HEK293 (cell line): ENCODE measurements at regions not wholly inside any gene's neighbourhood (a gene's known extent, or its start where the extent isn't known, plus 50 kb on each side); places are given as distances from the start of the nearest gene placed in this dataset.

Experiments
- CTCF ChIA-PET: fragments of 350-600 bp; formaldehyde crosslinking; extraction: SDS; loops from one replicate; lab custom pipeline; 2021; ENCODE audit warnings: antibody characterized with exemption; lab: Yijun Ruan, JAX
- POLR2A ChIA-PET: fragments of 300-600 bp; formaldehyde crosslinking; extraction: SDS; loops from one replicate; lab custom pipeline; 2020; ENCODE audit warnings: antibody characterized with exemption, inconsistent platforms; lab: Yijun Ruan, JAX
- H3K27ac ChIP-seq: fragments of 200-500 bp; sonication (Bioruptor generic); 2 replicates; pipeline ENCODE4 v1.5.1; 2014; ENCODE audit warnings: low read depth, low read length, control low read depth, inconsistent platforms; ENCODE audit errors: extremely low read depth
- H3K36me3 ChIP-seq, 2 experiments: fragments of 200-500 bp in 1 of 2; sonication (Bioruptor generic) in 1 of 2; 1 replicate in 1 of 2; 2 replicates in 1 of 2; pipeline ENCODE4 v1.5.1; 2014 to 2017; ENCODE audit warnings: inconsistent platforms in 2 of 2, low read length in 2 of 2; ENCODE audit not compliant: control insufficient read depth in 2 of 2, insufficient read depth in 1 of 2
- H3K4me1 ChIP-seq: fragments of 200-500 bp; sonication (Bioruptor generic); 2 replicates; pipeline ENCODE4 v1.5.1; 2014; ENCODE audit warnings: mild to moderate bottlenecking, low read length, inconsistent platforms; ENCODE audit not compliant: control insufficient read depth, insufficient read depth
- H3K4me3 ChIP-seq: 2 replicates; pipeline ENCODE4 v1.5.1; 2011; ENCODE audit warnings: low read depth, mild to moderate bottlenecking, control low read depth, low read length, moderate library complexity
- H3K9me3 ChIP-seq: fragments of 200-500 bp; sonication (Bioruptor generic); 2 replicates; pipeline ENCODE4 v1.5.1; 2014; ENCODE audit warnings: low read depth, low read length, inconsistent platforms; ENCODE audit not compliant: control insufficient read depth, insufficient read depth
- BCL11B ChIP-seq: fragments of 450-650 bp; formaldehyde crosslinking; IDR thresholded peaks from 2 replicates; pipeline ENCODE4 v1.5.1; 2016; ENCODE audit warnings: low read depth, missing biosample characterization, missing genetic modification characterization
- KLF7 ChIP-seq: fragments of 450-650 bp; formaldehyde crosslinking; IDR thresholded peaks from 2 replicates; pipeline ENCODE4 v1.5.1; 2016; ENCODE audit warnings: missing biosample characterization, missing genetic modification characterization, borderline replicate concordance
- KLF8 ChIP-seq: fragments of 450-650 bp; formaldehyde crosslinking; IDR thresholded peaks from 2 replicates; pipeline ENCODE4 v1.5.1; 2016; ENCODE audit warnings: missing biosample characterization, missing genetic modification characterization
- MEIS1 ChIP-seq: sonication (generic); formaldehyde crosslinking; IDR thresholded peaks from 2 replicates; pipeline ENCODE4 v1.8.1; 2022; ENCODE audit warnings: missing genetic modification reagents, mild to moderate bottlenecking, borderline replicate concordance
- OVOL3 ChIP-seq: fragments of 450-650 bp; formaldehyde crosslinking; IDR thresholded peaks from 2 replicates; pipeline ENCODE4 v1.5.1; 2016; ENCODE audit warnings: missing biosample characterization, missing genetic modification characterization
- PBX3 ChIP-seq: sonication (generic); formaldehyde crosslinking; IDR thresholded peaks from 2 replicates; pipeline ENCODE4 v1.8.1; 2022; ENCODE audit warnings: mild to moderate bottlenecking, moderate library complexity, missing genetic modification reagents
- PRDM1 ChIP-seq: fragments of 450-650 bp; formaldehyde crosslinking; IDR thresholded peaks from 2 replicates; pipeline ENCODE4; 2016; ENCODE audit warnings: missing biosample characterization, missing genetic modification characterization
- ZBTB26 ChIP-seq: fragments of 450-650 bp; formaldehyde crosslinking; optimal IDR thresholded peaks from 2 replicates; pipeline ENCODE3; 2016; ENCODE audit warnings: missing biosample characterization, mild to moderate bottlenecking, missing genetic modification characterization
- ZNF140 ChIP-seq: fragments of 450-650 bp; formaldehyde crosslinking; IDR thresholded peaks from 2 replicates; pipeline ENCODE4 v1.5.1; 2016; ENCODE audit warnings: missing biosample characterization, missing genetic modification characterization
- ZNF146 ChIP-seq: fragments of 450-650 bp; formaldehyde crosslinking; IDR thresholded peaks from 2 replicates; pipeline ENCODE4 v1.5.1; 2016; ENCODE audit warnings: missing biosample characterization, missing genetic modification characterization
- ZNF175 ChIP-seq: fragments of 450-650 bp; formaldehyde crosslinking; IDR thresholded peaks from 2 replicates; pipeline ENCODE4 v1.5.1; 2016; ENCODE audit warnings: missing biosample characterization, missing genetic modification characterization
- ZNF24 ChIP-seq: fragments of 450-650 bp; formaldehyde crosslinking; IDR thresholded peaks from 2 replicates; pipeline ENCODE4 v1.5.1; 2016; ENCODE audit warnings: missing biosample characterization, missing genetic modification characterization
- ZNF266 ChIP-seq: fragments of 450-650 bp; formaldehyde crosslinking; IDR thresholded peaks from 2 replicates; pipeline ENCODE4 v1.5.1; 2016; ENCODE audit warnings: missing biosample characterization, missing genetic modification characterization, low read depth
- ZNF302 ChIP-seq: fragments of 450-650 bp; formaldehyde crosslinking; IDR thresholded peaks from 2 replicates; pipeline ENCODE4 v1.5.1; 2016; ENCODE audit warnings: missing biosample characterization, missing genetic modification characterization, low read depth
- ZNF394 ChIP-seq: fragments of 450-650 bp; formaldehyde crosslinking; IDR thresholded peaks from 2 replicates; pipeline ENCODE4 v1.5.1; 2016; ENCODE audit warnings: missing biosample characterization, missing genetic modification characterization, mild to moderate bottlenecking, moderate library complexity, borderline replicate concordance
- ZNF558 ChIP-seq: fragments of 450-650 bp; formaldehyde crosslinking; IDR thresholded peaks from 2 replicates; pipeline ENCODE4 v1.5.1; 2016; ENCODE audit warnings: missing biosample characterization, missing genetic modification characterization
- ZNF571 ChIP-seq: fragments of 450-650 bp; formaldehyde crosslinking; IDR thresholded peaks from 2 replicates; pipeline ENCODE4 v1.5.0; 2017; ENCODE audit warnings: missing biosample characterization, missing genetic modification characterization
- ZNF830 ChIP-seq: fragments of 450-650 bp; IDR thresholded peaks from 2 replicates; pipeline ENCODE4 v1.5.0; 2018; ENCODE audit warnings: missing biosample characterization, missing genetic modification characterization, low read depth, mild to moderate bottlenecking, moderate library complexity
- ZNF837 ChIP-seq: fragments of 450-650 bp; formaldehyde crosslinking; IDR thresholded peaks from 2 replicates; pipeline ENCODE4 v1.5.1; 2016; ENCODE audit warnings: missing biosample characterization, missing genetic modification characterization
- TF ChIP-seq, protein P1 (sequence below): fragments of 450-650 bp; formaldehyde crosslinking; IDR thresholded peaks from 2 replicates; pipeline ENCODE4 v1.5.1; 2016; ENCODE audit warnings: missing biosample characterization, missing genetic modification characterization
- TF ChIP-seq, protein P2 (sequence below): fragments of 450-650 bp; formaldehyde crosslinking; IDR thresholded peaks from 2 replicates; pipeline ENCODE4 v1.5.1; 2017; ENCODE audit warnings: missing biosample characterization, missing genetic modification characterization
- TF ChIP-seq, protein P3 (sequence below): fragments of 450-650 bp; IDR thresholded peaks from 2 replicates; pipeline ENCODE4 v1.5.1; 2018; ENCODE audit warnings: missing biosample characterization, missing genetic modification characterization

DNA sequence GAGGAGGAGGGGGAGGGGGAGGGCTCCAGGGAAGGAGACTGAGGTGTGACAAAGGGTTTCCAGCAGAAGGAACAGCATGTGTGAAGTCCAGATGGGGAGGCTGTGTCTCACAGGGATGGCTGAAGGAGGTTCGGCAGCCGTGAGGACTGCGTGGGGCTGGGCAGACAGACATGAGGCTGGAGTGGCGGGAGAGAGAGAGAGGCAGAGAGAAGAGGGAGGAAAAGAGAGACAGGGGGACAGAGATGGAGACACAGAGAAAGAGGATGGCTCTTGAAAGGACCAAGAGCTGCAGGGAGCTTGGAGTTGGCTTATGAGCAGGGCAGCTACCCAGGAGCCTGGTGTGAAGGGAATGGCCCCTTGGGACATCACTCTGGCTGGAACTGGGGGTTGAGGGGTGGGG lies 138.9 kb upstream of the ASB18 start (continued):
- TF ChIP-seq OVOL3 (tag by site-specific recombination) (no peak), ZNF830 (tag by site-specific recombination) (no peak), ZNF146 (tag by site-specific recombination) (no peak)

- Histone ChIP-seq H3K4me3 (no peak overlapping the region), H3K9me3 (no peaks in the 10 kb centered on the region), H3K4me1 (no peaks in the 10 kb centered on the region), H3K36me3 (no peaks in the 10 kb centered on the region), H3K27ac (no peak overlapping the region)
- TF ChIP-seq ZNF837 (tag by site-specific recombination) (no peak), BCL11B (tag by site-specific recombination) (no peak), ZNF394 (tag by site-specific recombination) (no peak), ZBTB26 (no peak), PBX3 (no peak), ZNF24 (tag by site-specific recombination) (no peak), ZNF302 (tag by site-specific recombination) (no peak), PRDM1 (tag by site-specific recombination) (no peak), ZNF140 (tag by site-specific recombination) (no peak), MEIS1 (CRISPR knock-in tag) (no peak), ZNF558 (tag by site-specific recombination) (no peak), ZNF266 (tag by site-specific recombination) (no peak), ZNF175 (no peak), KLF8 (tag by site-specific recombination) (no peak), ZNF571 (no peak), KLF7 (no peak)
- TF ChIP-seq, protein P1, sequence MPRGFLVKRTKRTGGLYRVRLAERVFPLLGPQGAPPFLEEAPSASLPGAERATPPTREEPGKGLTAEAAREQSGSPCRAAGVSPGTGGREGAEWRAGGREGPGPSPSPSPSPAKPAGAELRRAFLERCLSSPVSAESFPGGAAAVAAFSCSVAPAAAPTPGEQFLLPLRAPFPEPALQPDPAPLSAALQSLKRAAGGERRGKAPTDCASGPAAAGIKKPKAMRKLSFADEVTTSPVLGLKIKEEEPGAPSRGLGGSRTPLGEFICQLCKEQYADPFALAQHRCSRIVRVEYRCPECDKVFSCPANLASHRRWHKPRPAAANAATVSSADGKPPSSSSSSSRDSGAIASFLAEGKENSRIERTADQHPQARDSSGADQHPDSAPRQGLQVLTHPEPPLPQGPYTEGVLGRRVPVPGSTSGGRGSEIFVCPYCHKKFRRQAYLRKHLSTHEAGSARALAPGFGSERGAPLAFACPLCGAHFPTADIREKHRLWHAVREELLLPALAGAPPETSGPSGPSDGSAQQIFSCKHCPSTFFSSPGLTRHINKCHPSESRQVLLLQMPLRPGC (tag by site-specific recombination), result no peak
- TF ChIP-seq, protein P2, sequence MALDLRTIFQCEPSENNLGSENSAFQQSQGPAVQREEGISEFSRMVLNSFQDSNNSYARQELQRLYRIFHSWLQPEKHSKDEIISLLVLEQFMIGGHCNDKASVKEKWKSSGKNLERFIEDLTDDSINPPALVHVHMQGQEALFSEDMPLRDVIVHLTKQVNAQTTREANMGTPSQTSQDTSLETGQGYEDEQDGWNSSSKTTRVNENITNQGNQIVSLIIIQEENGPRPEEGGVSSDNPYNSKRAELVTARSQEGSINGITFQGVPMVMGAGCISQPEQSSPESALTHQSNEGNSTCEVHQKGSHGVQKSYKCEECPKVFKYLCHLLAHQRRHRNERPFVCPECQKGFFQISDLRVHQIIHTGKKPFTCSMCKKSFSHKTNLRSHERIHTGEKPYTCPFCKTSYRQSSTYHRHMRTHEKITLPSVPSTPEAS (tag by site-specific recombination), result no peak
- TF ChIP-seq, protein P3, sequence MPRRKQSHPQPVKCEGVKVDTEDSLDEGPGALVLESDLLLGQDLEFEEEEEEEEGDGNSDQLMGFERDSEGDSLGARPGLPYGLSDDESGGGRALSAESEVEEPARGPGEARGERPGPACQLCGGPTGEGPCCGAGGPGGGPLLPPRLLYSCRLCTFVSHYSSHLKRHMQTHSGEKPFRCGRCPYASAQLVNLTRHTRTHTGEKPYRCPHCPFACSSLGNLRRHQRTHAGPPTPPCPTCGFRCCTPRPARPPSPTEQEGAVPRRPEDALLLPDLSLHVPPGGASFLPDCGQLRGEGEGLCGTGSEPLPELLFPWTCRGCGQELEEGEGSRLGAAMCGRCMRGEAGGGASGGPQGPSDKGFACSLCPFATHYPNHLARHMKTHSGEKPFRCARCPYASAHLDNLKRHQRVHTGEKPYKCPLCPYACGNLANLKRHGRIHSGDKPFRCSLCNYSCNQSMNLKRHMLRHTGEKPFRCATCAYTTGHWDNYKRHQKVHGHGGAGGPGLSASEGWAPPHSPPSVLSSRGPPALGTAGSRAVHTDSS (tag by site-specific recombination), result no peak
- CTCF ChIA-PET, result interaction anchor here (0.7 to 1.1 kb wide), 2 partner anchors 22 to 195 kb away, joined by 3 read pairs; no protein-coding TSS in a partner anchor
- POLR2A ChIA-PET, result no interaction called here
Measured at GRCh38 chr2:236403811-236404210, 139.6 kb upstream of the ASB18 start.
